ENCODE measurements at regions not wholly inside any gene's neighbourhood (a gene's known extent, or its start where the extent isn't known, plus 50 kb on each side); places are given as distances from the start of the nearest gene placed in this dataset.
"Not testable (repeated sequence)": the region's sequence is repeated elsewhere in the genome, so short reads cannot be mapped to it uniquely, and the experiment has no call there.

GRCh38 chr6:155883334-155883731, 427.7 kb upstream of the NOX3 start:
- DNase-seq = no peak

- no peak for DNase-seq
These were observed 427.1 kb upstream of the NOX3 start for GRCh38 chr6:155882527-155883333.

- no peak for DNase-seq
These were observed 426.3 kb upstream of the NOX3 start for GRCh38 chr6:155881826-155882526.

- peak in 1 of 2 experiments; percentile 26 for DNase-seq
These were observed 425.3 kb upstream of the NOX3 start for GRCh38 chr6:155880900-155881299.

GRCh38 chr6:155872961-155873360, 417.3 kb upstream of the NOX3 start:
- no peak for DNase-seq

GRCh38 chr6:155867682-155868081, 412.0 kb upstream of the NOX3 start:
- no peak for DNase-seq

- not testable (repeated sequence) for DNase-seq
These were observed 411.2 kb upstream of the NOX3 start for GRCh38 chr6:155866676-155867390.

- DNase-seq = no peak
These were observed 406.2 kb upstream of the NOX3 start for GRCh38 chr6:155861821-155862220.

- not testable (repeated sequence) for DNase-seq
These were observed 403.3 kb upstream of the NOX3 start for GRCh38 chr6:155858906-155859305.

- DNase-seq = no peak
These were observed 399.1 kb upstream of the NOX3 start for GRCh38 chr6:155854787-155855186.

GRCh38 chr6:155853011-155853410, 397.4 kb upstream of the NOX3 start:
- DNase-seq = no peak

GRCh38 chr6:155850408-155850841, 394.8 kb upstream of the NOX3 start:
- DNase-seq = peak; percentile 14 to 59

- DNase-seq = no peak
These were observed 392.1 kb upstream of the NOX3 start for GRCh38 chr6:155847711-155848110.

- DNase-seq = no peak
These were observed 381.8 kb upstream of the NOX3 start for GRCh38 chr6:155837474-155837873.

GRCh38 chr6:155832596-155832995, 377.0 kb upstream of the NOX3 start:
- peak in 1 of 2 experiments; percentile 27 for DNase-seq

- DNase-seq = no peak
These were observed 374.9 kb upstream of the NOX3 start for GRCh38 chr6:155830531-155830930.

- DNase-seq = no peak
These were observed 374.0 kb upstream of the NOX3 start for GRCh38 chr6:155829646-155830045.

GRCh38 chr6:155828989-155829388, 373.4 kb upstream of the NOX3 start:
- DNase-seq = no peak

GRCh38 chr6:155818698-155819097, 363.1 kb upstream of the NOX3 start:
- DNase-seq = no peak

GRCh38 chr6:155813548-155813947, 357.9 kb upstream of the NOX3 start:
- DNase-seq = no peak

- no peak for DNase-seq
These were observed 351.6 kb upstream of the NOX3 start for GRCh38 chr6:155807243-155807642.

- no peak for DNase-seq
These were observed 345.4 kb upstream of the NOX3 start for GRCh38 chr6:155801046-155801445.

- DNase-seq = not testable (repeated sequence)
These were observed 343.2 kb upstream of the NOX3 start for GRCh38 chr6:155798876-155799275.

All from SW 1271 (cell line).